ENCODE measurements at regions not wholly inside any gene's neighbourhood (a gene's known extent, or its start where the extent isn't known, plus 50 kb on each side); places are given as distances from the start of the nearest gene placed in this dataset.

DNA sequence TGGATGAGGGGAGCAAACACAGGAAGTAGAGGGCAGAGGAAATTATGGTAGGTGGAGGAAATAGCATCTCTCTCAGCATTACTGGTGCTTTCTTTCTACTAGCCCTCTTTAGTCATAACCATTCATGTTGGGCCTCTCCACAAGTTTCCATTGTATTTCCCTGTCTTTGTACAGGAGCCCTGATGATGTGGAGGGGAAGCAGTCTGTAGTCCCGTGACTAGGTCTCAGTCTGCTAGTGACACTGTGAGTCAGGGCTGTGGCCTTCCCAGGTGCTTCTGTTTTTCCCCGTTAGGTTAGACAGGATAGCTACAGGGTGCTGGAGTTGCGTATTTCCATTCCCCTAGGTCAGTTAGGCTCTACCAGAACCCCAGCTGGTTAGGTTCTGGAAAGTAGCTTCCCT, 82.9 kb upstream of the NAMPT start:
- no peak for TF ChIP-seq POLR2A (IDR thresholded peaks at IDR 0.05)
- TF ChIP-seq, protein P1, sequence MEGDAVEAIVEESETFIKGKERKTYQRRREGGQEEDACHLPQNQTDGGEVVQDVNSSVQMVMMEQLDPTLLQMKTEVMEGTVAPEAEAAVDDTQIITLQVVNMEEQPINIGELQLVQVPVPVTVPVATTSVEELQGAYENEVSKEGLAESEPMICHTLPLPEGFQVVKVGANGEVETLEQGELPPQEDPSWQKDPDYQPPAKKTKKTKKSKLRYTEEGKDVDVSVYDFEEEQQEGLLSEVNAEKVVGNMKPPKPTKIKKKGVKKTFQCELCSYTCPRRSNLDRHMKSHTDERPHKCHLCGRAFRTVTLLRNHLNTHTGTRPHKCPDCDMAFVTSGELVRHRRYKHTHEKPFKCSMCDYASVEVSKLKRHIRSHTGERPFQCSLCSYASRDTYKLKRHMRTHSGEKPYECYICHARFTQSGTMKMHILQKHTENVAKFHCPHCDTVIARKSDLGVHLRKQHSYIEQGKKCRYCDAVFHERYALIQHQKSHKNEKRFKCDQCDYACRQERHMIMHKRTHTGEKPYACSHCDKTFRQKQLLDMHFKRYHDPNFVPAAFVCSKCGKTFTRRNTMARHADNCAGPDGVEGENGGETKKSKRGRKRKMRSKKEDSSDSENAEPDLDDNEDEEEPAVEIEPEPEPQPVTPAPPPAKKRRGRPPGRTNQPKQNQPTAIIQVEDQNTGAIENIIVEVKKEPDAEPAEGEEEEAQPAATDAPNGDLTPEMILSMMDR (IDR thresholded peaks at IDR 0.05) = no peak
